ENCODE measurements at regions not wholly inside any gene's neighbourhood (a gene's known extent, or its start where the extent isn't known, plus 50 kb on each side); places are given as distances from the start of the nearest gene placed in this dataset.

- TF ChIP-seq CTCF (IDR thresholded peaks at IDR 0.05) (no peak), POLR2A (IDR thresholded peaks at IDR 0.05) (no peak)
Observed at GRCh38 chr5:155998257-155998656, 328.7 kb upstream of the SGCD start.
